ENCODE measurements at regions not wholly inside any gene's neighbourhood (a gene's known extent, or its start where the extent isn't known, plus 50 kb on each side); places are given as distances from the start of the nearest gene placed in this dataset.

DNA sequence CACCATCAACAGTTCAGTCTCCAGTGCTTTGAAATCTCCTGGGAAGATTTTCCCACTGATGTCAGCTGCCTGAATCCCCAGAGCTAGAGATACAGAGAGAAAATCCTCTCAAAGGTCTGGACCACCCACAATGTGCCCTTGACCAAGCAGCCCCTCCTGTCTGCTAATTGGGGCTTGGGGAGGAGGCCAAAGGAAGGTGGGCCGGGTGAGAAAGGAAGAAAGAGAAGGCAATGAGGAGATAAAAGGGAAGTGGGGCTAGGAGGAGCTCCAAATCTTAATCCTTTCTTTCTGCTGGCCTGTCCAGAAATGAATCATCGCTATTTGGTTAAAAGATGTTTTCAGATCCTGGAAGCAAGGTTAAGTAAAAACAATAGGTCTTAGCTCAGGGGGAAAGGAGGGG is 322.9 kb downstream of the BCL11B start:
- in situ Hi-C loops (cut with HindIII; ENCODE audit: low sequenced_read_pairs): no loop called here

DNA sequence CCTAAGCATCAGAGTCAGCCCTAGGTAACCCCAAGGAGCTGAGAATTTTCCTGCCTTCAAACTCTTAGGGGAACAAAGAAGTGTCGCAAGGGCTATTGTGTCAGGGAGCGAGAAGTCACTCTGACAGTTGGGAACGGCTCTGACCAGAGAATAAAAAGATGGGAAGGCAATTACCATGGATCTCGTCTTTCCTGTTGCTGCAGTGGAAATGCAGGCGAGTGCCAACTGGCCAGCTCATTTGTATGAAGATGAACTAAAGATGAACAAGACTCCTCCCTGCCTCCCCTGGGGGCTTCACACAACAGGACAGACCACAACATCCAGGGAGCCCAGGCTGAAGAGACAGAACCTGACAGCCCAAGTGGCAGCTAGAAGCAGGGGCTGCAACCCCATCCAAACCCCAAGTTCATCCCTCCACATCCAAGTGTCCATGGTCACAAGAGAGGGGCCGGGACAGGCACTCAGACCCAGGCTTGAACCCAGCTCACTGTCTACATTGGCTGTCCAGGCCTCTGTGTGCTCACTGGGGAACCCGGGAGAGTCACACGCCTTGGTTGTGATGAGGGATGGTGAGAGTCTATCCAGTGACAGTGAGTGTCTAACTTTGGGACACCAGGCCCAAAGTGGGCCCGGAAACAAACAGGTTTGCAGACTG is 322.4 kb downstream of the BCL11B start:
- in situ Hi-C loops (cut with HindIII; ENCODE audit: low sequenced_read_pairs): no loop called here

DNA sequence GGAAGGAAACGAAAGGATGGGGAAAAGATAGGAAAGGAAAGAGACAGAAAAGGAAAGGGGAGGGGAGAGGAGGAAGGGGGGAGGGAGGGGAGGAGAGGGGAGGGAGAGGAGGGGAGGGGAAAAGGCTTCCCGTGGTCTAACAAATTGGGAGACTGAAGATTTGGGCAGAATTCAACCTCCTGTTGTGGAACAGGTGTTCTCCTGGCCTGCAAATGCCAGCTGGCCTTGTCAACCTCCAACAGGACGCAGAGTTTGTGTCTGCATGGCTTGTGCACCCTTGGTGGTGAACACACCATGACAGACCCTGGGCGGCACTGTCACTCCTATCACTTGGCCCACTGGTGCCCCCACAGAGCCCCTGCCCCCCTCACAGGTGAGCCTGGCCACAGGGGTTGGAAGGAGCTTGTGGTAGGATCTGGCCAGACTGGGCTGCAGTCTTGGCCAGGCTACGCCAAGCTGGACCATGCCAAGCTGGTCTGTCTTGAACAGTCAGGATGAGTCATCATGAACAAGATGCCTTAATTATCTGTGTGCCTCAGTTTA is 321.6 kb downstream of the BCL11B start:
- in situ Hi-C loops (cut with HindIII; ENCODE audit: low sequenced_read_pairs): no loop called here

DNA sequence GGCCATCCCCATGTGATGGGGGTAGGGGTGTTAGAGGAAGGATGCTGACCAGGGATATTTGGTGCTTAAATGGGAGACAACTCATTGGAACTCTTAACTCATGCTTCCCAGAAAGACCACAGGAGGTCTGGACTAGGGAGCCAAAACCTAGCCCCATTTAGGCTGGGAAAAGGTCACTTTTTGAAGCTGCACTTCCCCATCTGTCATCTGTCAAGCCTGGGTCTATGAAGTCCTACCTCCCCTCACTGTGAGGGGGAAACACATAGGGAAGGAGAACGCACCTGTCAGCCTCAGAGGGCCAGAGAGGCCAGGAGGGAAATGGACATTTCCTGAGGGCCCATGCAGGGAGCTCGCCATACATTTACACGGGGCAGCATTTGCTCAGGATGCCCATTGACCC is 321.0 kb downstream of the BCL11B start:
- in situ Hi-C loops (cut with HindIII; ENCODE audit: low sequenced_read_pairs): no loop called here

DNA sequence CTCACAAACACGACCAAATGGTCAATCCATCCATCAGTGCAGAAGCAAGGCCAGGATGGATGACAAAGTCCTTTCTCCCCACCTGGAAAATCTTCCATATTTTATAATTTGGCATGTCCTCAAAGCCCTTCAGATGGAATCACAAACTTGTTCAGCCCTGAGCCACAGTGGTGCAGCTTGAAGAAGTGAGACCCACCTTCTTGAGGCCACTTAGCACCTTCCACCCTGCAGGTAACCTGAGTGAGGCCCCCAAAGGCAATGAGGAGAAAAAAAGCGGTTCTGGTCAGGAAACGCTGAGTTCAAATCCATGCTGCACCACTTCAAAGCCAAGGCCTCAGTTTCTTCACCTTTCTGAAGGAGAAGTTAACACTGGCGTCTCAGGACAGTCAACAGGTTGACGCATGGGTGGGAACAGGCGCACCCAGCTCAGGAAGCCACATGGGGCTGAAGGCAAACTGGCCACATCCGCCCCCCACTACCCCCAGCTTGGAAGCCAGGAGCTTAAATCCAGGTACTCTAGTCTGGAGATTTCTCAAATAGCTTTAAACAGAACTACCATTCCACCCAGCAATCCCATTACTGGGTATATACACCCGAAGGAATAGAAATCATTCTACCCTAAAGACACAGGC is 320.4 kb downstream of the BCL11B start:
- in situ Hi-C loops (cut with HindIII; ENCODE audit: low sequenced_read_pairs): no loop called here

DNA sequence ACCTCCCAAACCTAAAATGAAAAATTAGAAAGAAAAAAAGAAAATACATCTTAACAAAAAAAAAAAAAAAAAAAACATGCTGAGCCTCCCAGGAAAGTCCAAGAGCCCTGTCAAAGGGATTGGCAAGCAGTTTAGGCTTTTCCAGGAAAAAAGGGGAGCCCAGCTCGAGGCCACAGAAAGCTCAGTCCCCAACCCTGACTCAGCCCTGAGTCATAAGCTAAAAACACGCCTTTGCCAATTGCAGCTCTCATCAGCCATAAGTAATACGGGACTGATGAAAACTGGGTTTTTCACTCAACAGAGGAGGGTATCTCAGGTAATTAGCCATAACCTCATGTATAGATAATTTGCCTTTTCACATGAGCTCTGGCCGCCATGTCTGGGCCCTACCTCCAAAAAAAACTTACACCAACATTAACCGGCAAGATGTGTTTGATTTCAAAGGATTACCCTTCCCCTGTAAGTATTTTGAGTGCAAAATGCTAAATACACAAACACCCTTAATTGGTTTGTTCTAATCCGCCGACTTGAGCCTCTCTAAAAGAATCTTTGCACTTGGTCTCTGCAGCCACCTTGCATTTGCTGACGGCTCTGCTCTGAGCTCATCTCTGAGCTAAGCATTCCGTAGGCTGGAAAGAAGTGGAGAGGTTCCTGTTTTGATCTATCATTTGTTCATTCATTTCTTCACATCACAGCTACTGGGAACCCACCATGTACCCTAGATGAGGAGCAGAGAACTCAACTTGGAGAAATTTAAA is 319.2 kb downstream of the BCL11B start:
- in situ Hi-C loops (cut with HindIII; ENCODE audit: low sequenced_read_pairs): no loop called here

DNA sequence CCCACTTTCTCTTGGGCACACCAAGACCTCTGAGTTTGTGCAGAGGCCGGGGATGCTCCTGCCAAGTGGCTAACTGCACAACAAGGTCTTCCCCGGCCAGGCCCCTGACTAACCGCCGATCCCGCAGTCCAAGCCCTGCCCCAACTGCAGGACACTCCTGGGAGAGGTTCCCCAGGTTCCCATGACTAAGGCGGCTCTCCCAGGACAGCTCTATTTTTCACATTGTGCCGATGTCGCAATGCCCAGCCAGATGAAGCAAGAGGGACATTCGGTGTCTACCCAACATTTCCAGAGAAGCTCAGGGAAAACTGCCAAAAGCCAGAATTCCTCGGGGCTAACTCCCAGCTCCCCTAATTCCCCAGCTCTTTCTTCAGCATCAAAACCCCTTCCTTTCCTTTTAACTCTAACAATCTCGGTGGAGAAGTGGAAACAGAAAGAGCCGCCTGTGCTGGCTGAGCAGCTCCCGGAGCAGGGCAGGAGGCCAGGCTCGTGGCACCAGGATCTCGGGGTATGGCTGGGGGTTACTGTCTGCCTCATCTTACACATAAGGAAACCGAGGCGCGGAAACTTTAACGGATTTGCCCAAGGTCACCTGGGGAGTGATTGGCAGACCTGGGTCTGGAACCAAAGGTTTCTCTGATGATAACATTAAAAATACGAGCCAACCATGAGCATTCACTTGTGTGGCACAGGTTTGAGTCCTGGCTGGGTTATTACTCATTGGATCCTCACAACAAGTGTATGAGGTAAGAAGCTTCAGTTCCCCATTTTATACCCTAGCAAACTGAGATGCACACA is 318.2 kb downstream of the BCL11B start:
- in situ Hi-C loops (cut with HindIII; ENCODE audit: low sequenced_read_pairs): no loop called here

DNA sequence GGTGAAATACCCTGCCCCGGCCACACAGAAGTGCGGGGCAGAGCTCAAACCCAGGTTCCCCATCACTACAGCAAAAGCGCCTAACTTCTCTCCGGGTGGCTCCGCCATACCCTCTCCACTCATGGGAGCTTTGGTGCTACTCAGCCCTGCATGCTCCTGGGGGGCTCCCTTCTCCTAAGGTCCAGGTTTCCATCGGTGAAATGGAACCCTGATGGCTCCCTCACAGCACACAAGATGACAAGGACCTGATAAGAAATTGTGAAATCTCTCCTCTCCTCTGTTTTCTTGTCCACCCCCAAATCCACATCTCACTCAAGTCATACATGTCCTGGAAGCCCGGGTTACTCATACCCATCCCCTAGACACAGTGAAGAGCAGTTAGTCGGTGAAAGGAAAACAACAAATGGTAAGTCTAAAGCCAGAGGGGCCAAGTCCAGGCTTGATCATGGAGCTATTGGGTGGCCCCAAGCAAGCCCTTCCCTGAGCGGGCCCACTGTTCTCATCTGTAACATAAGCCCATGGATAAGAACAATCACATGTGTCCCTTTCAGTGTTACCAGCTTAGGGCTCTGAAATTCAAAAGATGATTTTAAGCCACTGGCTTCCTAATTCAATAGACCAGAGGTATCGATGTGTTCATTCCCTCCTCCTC is 317.5 kb downstream of the BCL11B start:
- in situ Hi-C loops (cut with HindIII; ENCODE audit: low sequenced_read_pairs): no loop called here

DNA sequence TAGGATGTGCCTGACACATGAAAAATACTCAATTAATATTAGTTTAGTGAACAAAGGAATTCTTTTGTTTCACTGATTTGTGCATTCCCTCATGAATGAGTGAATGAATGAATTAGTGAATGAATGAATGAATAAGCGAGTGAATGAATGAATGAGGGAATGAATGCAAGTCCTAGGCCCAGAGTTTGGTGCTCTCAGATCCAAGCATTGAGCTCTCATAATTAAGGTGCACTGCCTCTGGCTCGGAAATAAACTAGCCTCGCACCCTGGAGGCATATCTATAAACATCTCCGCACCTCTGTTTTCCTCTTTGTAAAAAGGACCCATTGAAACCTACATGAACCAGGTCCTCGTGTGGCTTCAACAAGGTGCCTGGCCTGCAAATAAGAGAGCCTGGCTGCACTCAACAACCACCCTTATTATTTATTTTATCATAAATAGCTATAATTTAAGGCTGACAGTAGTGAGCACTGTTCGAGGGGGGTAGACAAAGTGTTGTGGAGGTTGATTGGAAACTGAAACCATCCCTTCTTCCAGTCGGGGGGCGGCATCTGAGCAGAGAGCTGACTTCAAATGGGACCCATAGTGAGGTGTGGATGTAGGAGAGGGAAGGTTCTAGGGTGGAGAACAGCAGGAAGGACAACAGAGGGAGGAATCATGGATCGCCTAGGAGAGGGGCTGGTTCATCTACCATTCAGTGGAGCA is 316.8 kb downstream of the BCL11B start:
- in situ Hi-C loops (cut with HindIII; ENCODE audit: low sequenced_read_pairs): no loop called here

DNA sequence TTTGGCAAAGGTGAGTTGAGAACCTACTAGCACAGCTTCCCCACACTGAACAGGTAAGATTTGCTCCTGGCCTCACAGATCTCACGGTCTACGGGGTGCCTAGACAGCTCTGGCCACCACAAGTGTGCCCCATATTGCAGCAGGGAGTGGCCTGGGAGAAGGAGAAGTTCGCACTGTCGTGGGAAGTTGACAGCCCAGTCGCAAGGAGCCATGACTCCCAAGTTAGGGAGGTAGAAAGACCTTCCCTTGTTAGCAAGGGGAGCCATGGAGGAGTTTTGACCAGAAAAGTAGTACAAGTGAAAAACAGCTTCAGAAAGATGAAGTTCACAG is 316.3 kb downstream of the BCL11B start:
- in situ Hi-C loops (cut with HindIII; ENCODE audit: low sequenced_read_pairs): no loop called here

DNA sequence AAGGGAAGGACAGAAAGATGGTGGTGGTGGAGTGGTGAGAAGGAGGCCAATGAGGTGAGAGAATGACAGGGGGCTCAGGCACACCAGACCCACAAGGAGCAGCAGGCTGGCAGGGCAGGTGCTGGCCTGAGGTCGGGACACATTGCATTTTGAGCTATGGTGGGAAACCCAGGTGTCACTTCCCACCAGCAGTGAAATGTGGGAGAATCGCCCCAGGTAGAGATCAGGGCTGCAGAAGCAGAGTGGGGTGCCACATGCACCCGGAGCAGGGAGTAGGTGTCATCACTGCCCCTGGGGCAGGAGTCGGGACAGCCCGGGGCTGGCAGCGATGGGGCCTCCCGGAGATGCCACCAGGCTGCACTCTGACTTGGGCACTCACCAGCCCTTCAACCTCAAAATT is 315.8 kb downstream of the BCL11B start:
- in situ Hi-C loops (cut with HindIII; ENCODE audit: low sequenced_read_pairs): no loop called here

DNA sequence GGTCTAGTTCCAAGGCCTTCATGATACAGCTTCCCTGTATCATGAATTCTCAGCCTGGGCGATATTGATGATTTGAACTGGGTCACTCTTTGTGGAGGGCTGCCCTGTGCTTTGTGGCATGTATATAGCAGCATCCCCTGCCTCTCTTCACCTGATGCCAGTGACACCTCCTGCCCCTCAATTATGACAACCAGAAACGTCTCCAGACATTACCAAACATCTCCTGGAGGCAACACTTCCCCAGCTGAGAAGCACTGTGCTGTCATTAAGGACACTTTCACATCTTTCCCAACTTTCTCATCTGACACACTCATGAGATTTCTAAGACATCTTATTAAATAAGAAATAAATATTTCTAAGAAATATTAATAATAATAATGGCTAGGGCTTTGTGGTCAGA is 315.3 kb downstream of the BCL11B start:
- in situ Hi-C loops (cut with HindIII; ENCODE audit: low sequenced_read_pairs): no loop called here

DNA sequence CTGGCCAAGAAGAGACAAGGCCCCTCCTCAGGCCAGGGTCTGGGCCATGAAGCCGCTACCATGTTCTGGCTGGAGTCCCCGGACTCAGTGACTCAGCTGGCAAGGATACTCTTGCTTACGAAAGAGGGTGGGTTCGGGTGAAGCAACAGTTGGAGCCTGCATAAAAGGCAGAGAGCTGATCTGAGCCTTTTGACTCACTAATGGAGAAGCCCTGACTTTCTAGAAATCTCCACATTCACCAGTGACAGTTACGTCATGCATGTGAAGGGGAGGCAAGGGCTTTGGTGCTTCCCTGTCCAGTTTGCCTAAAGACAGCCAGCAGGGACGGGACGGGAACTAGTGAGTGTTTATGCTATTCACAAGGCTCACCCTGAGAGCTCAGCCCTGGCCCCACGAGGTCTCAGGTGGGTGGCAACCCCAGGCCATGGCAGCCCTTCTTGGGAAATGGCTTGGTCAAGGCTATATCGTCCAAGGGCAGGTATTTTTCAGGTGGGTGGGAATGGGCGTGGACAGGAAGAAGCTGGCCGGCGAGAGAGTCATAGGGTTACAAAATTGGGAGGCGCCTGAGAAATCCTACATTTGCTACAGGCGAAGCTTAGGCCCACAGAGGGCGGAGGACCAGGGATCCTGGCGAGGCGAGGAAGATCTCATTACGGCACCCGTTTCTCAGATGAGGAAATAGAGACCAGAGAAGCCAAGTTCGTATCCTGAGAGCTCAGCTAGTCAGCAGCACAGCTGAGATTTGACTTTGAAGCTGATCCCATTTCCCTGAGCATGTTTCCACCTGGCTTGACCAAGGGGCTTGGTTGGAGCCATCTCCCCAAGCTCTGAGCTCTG is 314.6 kb downstream of the BCL11B start:
- in situ Hi-C loops (cut with HindIII; ENCODE audit: low sequenced_read_pairs): no loop called here

DNA sequence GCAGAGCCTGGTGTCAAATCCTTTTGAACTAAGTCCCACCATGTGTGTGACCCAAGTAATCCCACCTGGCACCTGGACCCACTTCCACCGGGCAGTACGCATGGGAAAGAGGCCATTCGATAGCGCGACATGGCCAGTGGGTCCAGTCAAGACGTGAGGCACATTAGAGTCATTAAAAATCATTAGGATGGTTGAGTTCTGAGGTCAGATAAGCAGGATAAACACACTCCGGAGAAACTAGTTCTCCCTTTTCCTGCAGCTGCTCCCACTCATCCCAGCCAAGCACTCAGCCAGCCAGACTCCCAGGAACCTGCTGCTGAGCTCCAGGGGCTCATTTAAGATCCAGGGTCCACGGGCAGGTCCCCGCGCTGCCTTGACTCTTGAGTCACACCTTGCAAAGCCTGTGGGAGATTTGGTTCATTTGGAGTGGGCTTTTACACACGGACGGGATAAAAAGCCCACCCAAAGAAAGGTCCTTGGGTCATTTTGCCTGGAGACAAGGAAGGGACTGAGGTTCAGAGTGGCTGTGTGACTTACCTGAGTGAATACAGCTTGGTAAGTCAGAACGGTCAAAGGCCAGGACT is 313.9 kb downstream of the BCL11B start:
- in situ Hi-C loops (cut with HindIII; ENCODE audit: low sequenced_read_pairs): no loop called here

DNA sequence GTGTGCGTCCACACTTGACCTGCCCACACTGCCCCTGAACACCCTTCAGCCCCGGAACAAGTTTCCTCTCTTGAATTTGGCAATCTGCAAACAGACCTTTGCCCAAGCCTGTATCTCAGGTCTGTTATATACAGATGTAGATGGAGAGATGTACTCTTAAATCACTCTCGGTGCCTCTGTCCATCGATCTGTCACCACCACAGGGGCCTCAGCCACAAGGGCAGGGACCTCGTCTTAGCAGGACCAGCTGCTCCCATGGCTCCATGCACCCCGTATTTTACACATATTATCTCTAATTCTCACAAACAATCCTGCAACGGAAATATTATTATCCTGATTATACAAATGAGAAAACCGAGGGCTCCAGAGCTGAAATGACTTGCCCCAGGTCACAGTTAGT is 313.4 kb downstream of the BCL11B start:
- in situ Hi-C loops (cut with HindIII; ENCODE audit: low sequenced_read_pairs): no loop called here

DNA sequence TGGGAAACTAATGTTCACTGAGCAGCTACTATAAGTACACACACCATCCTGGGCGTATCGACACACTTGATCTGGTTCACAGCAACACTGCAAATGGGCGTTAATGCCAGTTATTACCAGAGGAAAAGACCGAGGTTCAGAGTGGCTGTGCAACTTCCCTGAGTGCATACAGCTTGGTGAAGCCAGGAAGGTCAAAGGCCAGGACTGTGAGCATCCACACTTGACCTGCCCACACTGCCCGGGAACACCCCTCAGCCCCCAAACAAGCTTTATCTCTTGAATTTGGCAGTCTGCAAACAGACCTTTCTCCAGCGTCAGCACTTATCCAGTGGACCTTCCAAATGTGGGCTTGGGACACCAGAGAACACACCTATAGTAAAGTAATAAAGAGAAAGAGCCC is 312.6 kb downstream of the BCL11B start:
- in situ Hi-C loops (cut with HindIII; ENCODE audit: low sequenced_read_pairs): no loop called here

DNA sequence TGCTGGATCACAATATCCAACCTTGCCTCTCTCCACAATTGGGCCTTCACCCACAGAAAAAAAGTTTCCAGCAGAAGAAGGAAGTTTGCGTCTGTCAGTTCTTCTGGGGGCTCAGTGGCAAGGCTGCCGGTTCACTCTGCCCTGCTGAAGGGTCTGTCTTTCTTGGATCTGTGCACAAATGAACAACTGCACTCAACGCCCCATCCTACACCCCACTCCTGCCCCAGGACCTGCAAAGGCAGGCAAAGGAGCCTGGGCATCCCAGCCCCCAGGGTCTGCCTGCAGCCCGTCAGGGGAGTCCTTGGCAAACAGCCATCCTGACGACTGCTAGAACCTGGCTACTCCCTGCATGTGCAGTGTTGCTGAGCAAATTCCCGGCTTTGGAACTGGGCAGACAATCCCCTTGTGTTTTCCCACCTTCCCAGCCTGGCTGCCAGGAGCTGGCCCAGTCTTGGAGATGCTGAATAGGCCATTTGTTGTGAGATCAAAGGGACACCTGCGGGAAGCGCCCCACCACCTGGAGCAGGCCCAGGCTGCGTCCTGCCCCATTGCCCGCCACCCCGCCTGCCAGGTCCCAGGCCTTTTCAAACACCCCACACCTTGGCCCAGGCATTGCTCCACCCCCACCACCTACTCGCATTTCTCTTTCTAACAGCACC is 311.9 kb downstream of the BCL11B start:
- in situ Hi-C loops (cut with HindIII; ENCODE audit: low sequenced_read_pairs): no loop called here

DNA sequence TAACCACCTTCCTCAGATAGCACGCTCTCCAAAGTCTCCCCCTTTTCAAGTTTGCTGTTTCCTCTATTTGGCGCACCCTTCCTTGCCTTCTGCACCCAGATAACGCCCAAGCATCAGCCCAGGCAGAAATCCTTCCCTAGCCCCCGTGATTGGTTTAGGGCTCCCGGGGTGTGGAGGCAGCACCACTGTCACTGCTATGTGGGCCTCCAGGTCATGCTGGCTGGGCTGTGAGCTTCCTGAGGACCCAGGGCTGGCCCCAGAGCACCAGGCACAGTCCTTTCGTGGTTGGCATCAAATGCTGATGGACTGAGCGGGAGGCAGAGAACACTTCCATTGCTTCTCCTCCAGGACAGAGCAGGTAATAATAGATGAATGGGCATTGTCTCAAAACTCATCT is 311.4 kb downstream of the BCL11B start:
- in situ Hi-C loops (cut with HindIII; ENCODE audit: low sequenced_read_pairs): no loop called here
